CD4-positive, alpha-beta T cell (primary cell): ENCODE measurements at regions not wholly inside any gene's neighbourhood (a gene's known extent, or its start where the extent isn't known, plus 50 kb on each side); places are given as distances from the start of the nearest gene placed in this dataset.

ENCODE experiments used
- ATAC-seq: fragments of 200-7000 bp; cut with Tn5 transposase; one replicate; pipeline ENCODE4 v1.10.0; 2022; ENCODE audit warnings: mild to moderate bottlenecking; ENCODE audit not compliant: poor library complexity
- CTCF ChIA-PET: fragments of 350-600 bp; sonication (Branson Sonifier 250); formaldehyde crosslinking; loops from one replicate; lab custom pipeline; 2021; ENCODE audit warnings: antibody characterized with exemption, inconsistent platforms; lab: Charles Lee
- POLR2A ChIA-PET: fragments of 350-600 bp; sonication (Branson Sonifier 250); formaldehyde crosslinking; loops from one replicate; lab custom pipeline; 2021; ENCODE audit warnings: antibody characterized with exemption, inconsistent platforms; lab: Charles Lee
- DNase-seq, 14 experiments: peaks; one replicate each; pipeline ENCODE4 v3.0.0-alpha.2; 2013 to 2020; ENCODE audit warnings: mixed read lengths in 2 of 14
- H3K27ac ChIP-seq, 2 donors: one replicate each; pipeline versions ENCODE4 v1.5.1 to v1.7.0; 2013; ENCODE audit warnings: low read length in 2 of 2, low read depth in 1 of 2, mild to moderate bottlenecking in 1 of 2
- H3K27me3 ChIP-seq, 2 experiments: 1 replicate in 1 of 2; 2 replicates in 1 of 2; pipeline versions ENCODE4 v1.6.1 to v1.7.0; 2013; ENCODE audit warnings: low read length in 2 of 2, control low read depth in 1 of 2, mild to moderate bottlenecking in 1 of 2, moderate library complexity in 1 of 2; ENCODE audit not compliant: insufficient read depth in 2 of 2, control insufficient read depth in 1 of 2
- H3K36me3 ChIP-seq: one replicate; pipeline ENCODE4 v1.6.1; 2013; ENCODE audit warnings: low read length, control low read depth; ENCODE audit not compliant: insufficient read depth
- H3K4me1 ChIP-seq: one replicate; pipeline ENCODE4 v1.6.1; 2013; ENCODE audit warnings: low read length, control low read depth; ENCODE audit not compliant: insufficient read depth
- H3K4me3 ChIP-seq: one replicate; pipeline ENCODE4 v1.5.1; 2013; ENCODE audit warnings: mild to moderate bottlenecking, low read length, moderate library complexity
- H3K9me3 ChIP-seq, 2 experiments: 1 replicate in 1 of 2; 2 replicates in 1 of 2; pipeline versions ENCODE4 v1.6.1 to v1.7.0; 2013; ENCODE audit warnings: low read length in 2 of 2, mild to moderate bottlenecking in 2 of 2, control low read depth in 1 of 2, moderate library complexity in 1 of 2; ENCODE audit not compliant: control insufficient read depth in 1 of 2, insufficient read depth in 1 of 2
- H3K27ac Mint-ChIP-seq: one replicate; pipeline ENCODE4 v1.8.0; 2020; ENCODE audit warnings: mixed read lengths
- H3K27me3 Mint-ChIP-seq: one replicate; pipeline ENCODE4 v1.8.0; 2021; ENCODE audit warnings: mixed read lengths
- H3K36me3 Mint-ChIP-seq: one replicate; pipeline ENCODE4 v1.8.0; 2021; ENCODE audit warnings: low read depth, mixed read lengths
- H3K4me1 Mint-ChIP-seq: one replicate; pipeline ENCODE4 v1.8.0; 2021; ENCODE audit warnings: low read depth, mixed read lengths
- H3K4me3 Mint-ChIP-seq: one replicate; pipeline ENCODE4 v1.8.0; 2020; ENCODE audit warnings: mild to moderate bottlenecking, mixed read lengths
- H3K9me3 Mint-ChIP-seq: one replicate; pipeline ENCODE4 v1.8.0; 2020; ENCODE audit warnings: mixed read lengths
- CTCF ChIP-seq: fragments of 200-600 bp; IDR thresholded peaks from one replicate; pipeline ENCODE4 v1.8.0; 2022; ENCODE audit warnings: antibody characterized with exemption, mild to moderate bottlenecking
- intact Hi-C, 2 experiments: fragments of 100-400 bp; cut with DNase I in 1 of 2; cut with micrococcal nuclease in 1 of 2; formaldehyde crosslinking; loops; one replicate each; pipeline versions ENCODE4 v1.15.1 to v1.9.0; 2023 to 2025; cut with DNase I, micrococcal nuclease

GRCh38 chrX:53743244-53743643 is 56.7 kb upstream of the HUWE1 start:
- ATAC-seq (no peak), DNase-seq (no peak)
- Histone ChIP-seq H3K36me3 (no peaks in the 10 kb centered on the region), H3K27me3 (no peaks in the 10 kb centered on the region), H3K4me1 (no peaks in the 10 kb centered on the region), H3K9me3 (no peaks in the 10 kb centered on the region), H3K4me3 (no peak overlapping the region), H3K27ac (no peak overlapping the region)
- Mint-ChIP-seq H3K9me3 (no peaks in the 10 kb centered on the region), H3K27me3 (no peaks in the 10 kb centered on the region), H3K4me3 (no peak overlapping the region), H3K4me1 (no peaks in the 10 kb centered on the region), H3K27ac (no peak overlapping the region), H3K36me3 (no peaks in the 10 kb centered on the region)
- no peak for TF ChIP-seq CTCF
- intact Hi-C loops, result no loop called here
- CTCF ChIA-PET, result no interaction called here
- POLR2A ChIA-PET, result no interaction called here

DNA sequence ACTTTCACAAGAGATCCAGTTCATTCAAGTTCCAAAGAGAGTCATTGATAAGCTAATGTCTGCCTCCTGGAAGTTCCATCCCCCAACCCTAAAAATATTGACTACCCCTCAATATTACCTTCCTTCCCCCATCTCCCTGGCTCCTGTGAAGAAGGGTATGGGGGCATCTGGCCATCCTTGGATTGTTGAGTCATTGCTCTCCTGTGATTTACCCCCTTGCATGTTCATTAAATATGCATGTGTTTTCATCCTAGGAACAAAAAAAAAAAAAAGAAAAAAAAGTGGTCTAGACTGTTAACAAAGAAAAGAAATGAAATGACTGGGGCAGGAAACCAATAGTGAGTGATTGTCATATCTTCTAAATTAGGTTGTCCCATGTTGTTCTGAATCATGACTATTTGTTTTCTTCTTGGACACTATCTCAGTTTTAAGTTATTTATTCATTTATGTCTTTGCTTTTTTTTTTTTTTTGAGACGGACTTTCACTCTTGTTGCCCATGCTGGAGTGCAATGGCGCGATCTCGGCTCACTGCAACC is 51.9 kb upstream of the HUWE1 start:
- Mint-ChIP-seq H3K9me3 (no peaks in the 10 kb centered on the region), H3K4me1 (peaks cover 10% of the 10 kb centered on the region), H3K27me3 (no peaks in the 10 kb centered on the region), H3K36me3 (no peaks in the 10 kb centered on the region), H3K27ac (no peak overlapping the region), H3K4me3 (no peak overlapping the region)
- H3K36me3 ChIP-seq, result no peaks in the 10 kb centered on the region
- ATAC-seq (no peak), DNase-seq (no peak)
- peaks cover 5% of the 10 kb centered on the region for H3K4me1 ChIP-seq
- ChIA-PET POLR2A (no interaction called here), CTCF (no interaction called here)
- no peaks in the 10 kb centered on the region for H3K27me3 ChIP-seq
- H3K27ac ChIP-seq, result no peak overlapping the region
- TF ChIP-seq CTCF, result no peak
- no peaks in the 10 kb centered on the region for H3K9me3 ChIP-seq
- intact Hi-C loops, result no loop called here
- no peak overlapping the region for H3K4me3 ChIP-seq
